B cell (primary cell): ENCODE measurements at regions not wholly inside any gene's neighbourhood (a gene's known extent, or its start where the extent isn't known, plus 50 kb on each side); places are given as distances from the start of the nearest gene placed in this dataset.

Source experiments
- ATAC-seq: fragments of 200-7000 bp; cut with Tn5 transposase; one replicate; pipeline ENCODE4 v1.10.0; 2021; ENCODE audit warnings: low read depth, mild to moderate bottlenecking, moderate number of reproducible peaks, moderate library complexity
- CTCF ChIA-PET: fragments of 350-600 bp; sonication (Branson Sonifier 250); formaldehyde crosslinking; loops from one replicate; lab custom pipeline; 2021; ENCODE audit warnings: antibody characterized with exemption, inconsistent platforms; lab: Charles Lee
- POLR2A ChIA-PET: fragments of 350-600 bp; sonication (Branson Sonifier 250); formaldehyde crosslinking; loops from one replicate; lab custom pipeline; 2021; ENCODE audit warnings: antibody characterized with exemption; lab: Charles Lee
- DNase-seq: peaks from one replicate; pipeline ENCODE4 v3.0.0; 2013
- H2AFZ ChIP-seq: 2 replicates; pipeline ENCODE4 v1.6.1; 2012; ENCODE audit warnings: mild to moderate bottlenecking, low read depth, low read length; ENCODE audit not compliant: insufficient read depth, poor library complexity, severe bottlenecking
- H3K27ac ChIP-seq, 2 donors: 1 replicate in 1 of 2; 2 replicates in 1 of 2; pipeline ENCODE4 v1.5.1; 2012 to 2013; ENCODE audit warnings: low read length in 2 of 2, mild to moderate bottlenecking in 2 of 2, moderate library complexity in 1 of 2
- H3K27me3 ChIP-seq, 4 experiments: fragments of 200-600 bp in 1 of 4; sonication (generic) in 1 of 4; replicated peaks in 1 of 4; 1 replicate in 2 of 4; 2 replicates in 2 of 4; pipeline versions ENCODE4 v1.6.1 to v1.7.0; 2013 to 2016; ENCODE audit warnings: low read length in 3 of 4, mild to moderate bottlenecking in 2 of 4, mixed read lengths in 1 of 4, moderate library complexity in 1 of 4; ENCODE audit not compliant: insufficient read depth in 4 of 4, control insufficient read depth in 3 of 4; ENCODE audit errors: control extremely low read depth in 1 of 4
- H3K36me3 ChIP-seq, 2 experiments: replicated peaks in 1 of 2; 1 replicate in 1 of 2; 2 replicates in 1 of 2; pipeline versions ENCODE4 v1.6.1 to v1.7.1; 2013; ENCODE audit warnings: low read length in 1 of 2; ENCODE audit not compliant: insufficient read depth in 2 of 2, control insufficient read depth in 1 of 2; ENCODE audit errors: control extremely low read depth in 1 of 2, extremely low read depth in 1 of 2
- H3K4me1 ChIP-seq, 2 donors: fragments of 200-600 bp in 1 of 2; sonication (generic) in 1 of 2; 1 replicate in 1 of 2; 2 replicates in 1 of 2; pipeline versions ENCODE4 v1.5.1 to v1.6.1; 2013 to 2017; ENCODE audit warnings: low read length in 2 of 2; ENCODE audit not compliant: control insufficient read depth in 2 of 2, insufficient read depth in 2 of 2
- H3K4me2 ChIP-seq: replicated peaks from 2 replicates; pipeline ENCODE3; 2012; ENCODE audit warnings: mild to moderate bottlenecking, low read depth, low read length; ENCODE audit not compliant: poor library complexity, severe bottlenecking
- H3K4me3 ChIP-seq, 5 experiments: fragments of 200-600 bp in 1 of 5; sonication (generic) in 1 of 5; 1 replicate in 3 of 5; 2 replicates in 2 of 5; pipeline versions ENCODE4 v1.5.1 to v1.7.0; 2011 to 2016; ENCODE audit warnings: low read length in 4 of 5, mild to moderate bottlenecking in 4 of 5, low read depth in 2 of 5, control low read depth in 1 of 5, moderate library complexity in 1 of 5; ENCODE audit not compliant: insufficient read depth in 1 of 5; ENCODE audit errors: control extremely low read depth in 1 of 5, extremely low read depth in 1 of 5
- H3K79me2 ChIP-seq: fragments of 200-600 bp; sonication (generic); one replicate; pipeline ENCODE4 v1.6.0; 2016; ENCODE audit warnings: low read length; ENCODE audit not compliant: control insufficient read depth, insufficient read depth
- H3K9ac ChIP-seq: fragments of 200-600 bp; sonication (generic); 2 replicates; pipeline ENCODE4 v1.6.1; 2017; ENCODE audit warnings: mild to moderate bottlenecking, low read length, moderate library complexity
- H3K9me3 ChIP-seq, 3 donors: one replicate each; pipeline versions ENCODE4 v1.6.1 to v1.7.1; 2013; ENCODE audit warnings: low read length in 2 of 3; ENCODE audit not compliant: control insufficient read depth in 2 of 3, insufficient read depth in 1 of 3; ENCODE audit errors: control extremely low read depth in 1 of 3
- H4K20me1 ChIP-seq: 2 replicates; pipeline ENCODE4 v1.6.0; 2012; ENCODE audit warnings: mild to moderate bottlenecking, low read length; ENCODE audit not compliant: insufficient read depth, control insufficient read depth, poor library complexity, severe bottlenecking
- H3K27ac Mint-ChIP-seq: one replicate; pipeline ENCODE4 v1.8.0; 2021; ENCODE audit warnings: mixed read lengths
- H3K27me3 Mint-ChIP-seq: one replicate; pipeline ENCODE4 v1.8.0; 2021; ENCODE audit warnings: mixed read lengths
- H3K4me1 Mint-ChIP-seq: one replicate; pipeline ENCODE4 v1.8.0; 2021; ENCODE audit warnings: mixed read lengths
- H3K4me3 Mint-ChIP-seq: one replicate; pipeline ENCODE4 v1.8.0; 2021; ENCODE audit warnings: mixed read lengths
- H3K9me3 Mint-ChIP-seq: one replicate; pipeline ENCODE4 v1.8.0; 2022; ENCODE audit warnings: mixed read lengths; ENCODE audit not compliant: insufficient read depth
- EZH2 ChIP-seq: IDR thresholded peaks from 2 replicates; pipeline ENCODE4 v1.6.1; 2012; ENCODE audit warnings: borderline replicate concordance, low read depth, mild to moderate bottlenecking, moderate library complexity, low read length; ENCODE audit not compliant: insufficient read depth, poor library complexity, severe bottlenecking
- WGBS: methylation state at CpG from one replicate; pipeline ENCODE4 v1.1.5; 2013; ENCODE audit warnings: missing lambda C conversion rate; ENCODE audit not compliant: insufficient coverage; 5-methylcytosine and 5-hydroxymethylcytosine counted together
- intact Hi-C: fragments of 100-400 bp; cut with micrococcal nuclease; formaldehyde crosslinking; loops from one replicate; pipeline ENCODE4 v1.10.0; 2022
- TF ChIP-seq, protein P1 (sequence below): fragments of 200-600 bp; IDR thresholded peaks from one replicate; pipeline ENCODE4 v1.8.0; 2022; ENCODE audit warnings: antibody characterized with exemption, mild to moderate bottlenecking

DNA sequence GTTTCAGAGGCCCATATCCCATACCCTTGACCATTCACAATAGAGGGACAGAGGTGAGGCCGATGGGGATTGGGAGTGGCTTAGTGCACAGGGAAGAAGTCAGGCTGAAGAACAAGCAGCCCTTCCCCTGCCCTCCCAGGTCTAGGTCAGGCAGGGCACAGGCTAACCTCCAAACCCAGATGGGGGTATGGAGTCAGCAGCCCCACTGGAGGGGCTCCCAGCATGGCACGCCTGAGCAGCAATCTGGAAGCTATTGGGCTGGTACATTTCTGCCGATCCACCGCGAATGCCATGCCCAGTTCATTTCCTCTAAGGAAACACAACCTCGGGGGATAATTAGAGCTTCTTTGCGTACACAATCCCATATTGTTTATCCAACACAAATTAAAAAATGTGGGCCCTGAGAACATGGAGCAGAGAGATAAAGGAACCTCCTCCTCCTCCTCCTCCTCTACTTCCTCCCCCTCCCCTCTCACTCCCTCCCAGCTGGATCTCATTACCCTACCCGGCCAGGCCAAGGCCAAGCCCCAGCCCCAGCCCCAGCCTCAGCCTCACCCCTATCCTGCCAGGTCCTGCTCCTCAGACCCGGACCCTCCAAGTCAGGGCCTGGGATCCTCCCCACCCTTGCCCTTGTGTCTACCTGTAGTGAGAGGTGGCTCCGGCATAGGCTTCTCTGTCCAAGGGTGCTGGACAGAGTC lies 83.0 kb downstream of the PJA1 start:
- no peaks in the 10 kb centered on the region for H3K4me1 Mint-ChIP-seq
- TF ChIP-seq, protein P1, sequence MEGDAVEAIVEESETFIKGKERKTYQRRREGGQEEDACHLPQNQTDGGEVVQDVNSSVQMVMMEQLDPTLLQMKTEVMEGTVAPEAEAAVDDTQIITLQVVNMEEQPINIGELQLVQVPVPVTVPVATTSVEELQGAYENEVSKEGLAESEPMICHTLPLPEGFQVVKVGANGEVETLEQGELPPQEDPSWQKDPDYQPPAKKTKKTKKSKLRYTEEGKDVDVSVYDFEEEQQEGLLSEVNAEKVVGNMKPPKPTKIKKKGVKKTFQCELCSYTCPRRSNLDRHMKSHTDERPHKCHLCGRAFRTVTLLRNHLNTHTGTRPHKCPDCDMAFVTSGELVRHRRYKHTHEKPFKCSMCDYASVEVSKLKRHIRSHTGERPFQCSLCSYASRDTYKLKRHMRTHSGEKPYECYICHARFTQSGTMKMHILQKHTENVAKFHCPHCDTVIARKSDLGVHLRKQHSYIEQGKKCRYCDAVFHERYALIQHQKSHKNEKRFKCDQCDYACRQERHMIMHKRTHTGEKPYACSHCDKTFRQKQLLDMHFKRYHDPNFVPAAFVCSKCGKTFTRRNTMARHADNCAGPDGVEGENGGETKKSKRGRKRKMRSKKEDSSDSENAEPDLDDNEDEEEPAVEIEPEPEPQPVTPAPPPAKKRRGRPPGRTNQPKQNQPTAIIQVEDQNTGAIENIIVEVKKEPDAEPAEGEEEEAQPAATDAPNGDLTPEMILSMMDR = no peak
- no peak for TF ChIP-seq EZH2

DNA sequence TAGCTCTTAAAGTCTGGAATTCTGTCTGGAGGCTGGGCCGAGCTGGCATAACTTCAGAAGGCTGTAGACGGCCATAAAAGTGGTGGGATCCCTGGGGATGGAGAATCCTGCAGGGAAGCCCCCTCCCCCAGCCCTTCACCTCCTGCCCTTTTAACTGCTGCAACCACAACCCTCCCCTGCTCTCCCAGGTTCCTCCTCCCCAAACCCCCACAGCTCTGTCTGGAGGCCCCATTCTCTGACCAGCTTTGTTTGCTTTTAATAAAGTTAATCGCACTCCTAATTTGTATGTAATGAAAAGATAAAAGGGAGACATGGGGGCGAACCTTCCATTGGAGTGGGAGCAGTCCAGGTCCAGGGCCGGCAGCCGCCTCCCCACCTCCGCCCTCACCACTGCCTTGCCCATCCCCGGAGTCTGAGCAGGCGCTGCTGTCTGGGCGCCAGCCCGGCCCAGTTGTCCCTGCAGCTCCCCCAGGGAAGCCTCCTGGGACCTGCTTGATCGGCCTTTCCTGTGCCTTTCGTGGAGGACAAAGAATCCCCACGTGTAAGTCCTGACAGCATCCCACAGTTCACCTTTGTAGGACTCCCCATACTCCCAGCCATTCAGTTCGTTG lies 84.3 kb downstream of the PJA1 start:
- H3K9ac ChIP-seq = no peak overlapping the region
- no peak overlapping the region for H3K27ac ChIP-seq
- H4K20me1 ChIP-seq = no peaks in the 10 kb centered on the region
- H3K27me3 ChIP-seq = no peaks in the 10 kb centered on the region
- no peak overlapping the region for H3K4me2 ChIP-seq
- TF ChIP-seq, protein P1 = no peak
- TF ChIP-seq EZH2 = no peak
- Mint-ChIP-seq H3K4me3 (no peak overlapping the region), H3K27me3 (no peaks in the 10 kb centered on the region), H3K9me3 (no peaks in the 10 kb centered on the region), H3K27ac (no peak overlapping the region), H3K4me1 (no peaks in the 10 kb centered on the region)
- no peaks in the 10 kb centered on the region for H3K9me3 ChIP-seq
- H3K79me2 ChIP-seq = no peaks in the 10 kb centered on the region
- ChIA-PET POLR2A (no interaction called here), CTCF (no interaction called here)
- 83% methylated on average over 9 of the region's 15 CpGs for WGBS
- DNase-seq (no peak), ATAC-seq (no peak)
- no peak overlapping the region for H3K4me3 ChIP-seq
- no peaks in the 10 kb centered on the region for H3K4me1 ChIP-seq
- intact Hi-C loops = no loop called here
- H2AFZ ChIP-seq = no peak overlapping the region
- no peaks in the 10 kb centered on the region for H3K36me3 ChIP-seq

More for the DNA sequence above, 83.0 kb downstream of the PJA1 start:
- no peak for DNase-seq
- no peaks in the 10 kb centered on the region for H3K27me3 Mint-ChIP-seq
- no peaks in the 10 kb centered on the region for H3K79me2 ChIP-seq
- no peak overlapping the region for H3K27ac ChIP-seq
- H3K9ac ChIP-seq = no peak overlapping the region
- no peak overlapping the region for H3K4me2 ChIP-seq
- no peak overlapping the region for H3K4me3 ChIP-seq
- no peak overlapping the region for H3K4me3 Mint-ChIP-seq
- no peak overlapping the region for H2AFZ ChIP-seq
- no peaks in the 10 kb centered on the region for H3K9me3 ChIP-seq
- ATAC-seq = no peak
- intact Hi-C loops = no loop called here
- no peaks in the 10 kb centered on the region for H4K20me1 ChIP-seq
- CTCF ChIA-PET = no interaction called here
- H3K36me3 ChIP-seq = no peaks in the 10 kb centered on the region
- no CpG with 5 or more reads among the region's 10 CpGs for WGBS
- H3K27me3 ChIP-seq = no peaks in the 10 kb centered on the region
- H3K4me1 ChIP-seq = no peaks in the 10 kb centered on the region
- no peaks in the 10 kb centered on the region for H3K9me3 Mint-ChIP-seq
- H3K27ac Mint-ChIP-seq = no peak overlapping the region
- POLR2A ChIA-PET = no interaction called here
